A549 (cell line): ENCODE measurements at regions not wholly inside any gene's neighbourhood (a gene's known extent, or its start where the extent isn't known, plus 50 kb on each side); places are given as distances from the start of the nearest gene placed in this dataset.
A peak's percentile ranks its signal among the peaks of the same experiment; 100 is the strongest.

Source experiments
- ATAC-seq, 2 experiments: fragments of 200-7000 bp in 1 of 2; fragments of >200 bp in 1 of 2; cut with Nextera tagmentation in 1 of 2; cut with Tn5 transposase in 1 of 2; 3 replicates each; pipeline versions ENCODE4 v1.8.0 to v1.9.1; 2018 to 2020; ENCODE audit warnings: mild to moderate bottlenecking in 1 of 2, moderate library complexity in 1 of 2
- CTCF ChIA-PET: fragments of 300-600 bp; sonication (Branson Sonifier 250); formaldehyde crosslinking; extraction: SDS; loops from one replicate; lab custom pipeline; 2021; ENCODE audit warnings: antibody characterized with exemption, inconsistent platforms; lab: Yijun Ruan, JAX
- POLR2A ChIA-PET: fragments of 350-600 bp; formaldehyde crosslinking; extraction: SDS; loops from one replicate; lab custom pipeline; 2021; ENCODE audit warnings: antibody characterized with exemption, inconsistent platforms; lab: Yijun Ruan, JAX
- DNase-seq, 2 experiments: peaks; one replicate each; pipeline versions ENCODE4 v3.0.0 to v3.0.0-alpha.2; 2011 to 2016; ENCODE audit warnings: low read depth in 1 of 2, low spot score in 1 of 2
- FAIRE-seq: peaks from 2 replicates; lab custom pipeline; 2011; peaks lifted over from hg19 to GRCh38; lab: Jason Lieb, UNC
- H3K27ac ChIP-seq, 2 experiments: fragments of >200 bp; sonication (Bioruptor Twin); formaldehyde crosslinking; 3 replicates each; pipeline ENCODE4 v1.5.1; 2016 to 2017
- H3K4me1 ChIP-seq: fragments of >200 bp; sonication (Bioruptor Twin); formaldehyde crosslinking; 3 replicates; pipeline ENCODE4 v1.6.1; 2016
- H3K4me2 ChIP-seq: fragments of >200 bp; sonication (Bioruptor Twin); formaldehyde crosslinking; 3 replicates; pipeline ENCODE4 v1.6.1; 2016
- H3K4me3 ChIP-seq: fragments of >200 bp; sonication (Bioruptor Twin); formaldehyde crosslinking; 3 replicates; pipeline ENCODE4 v1.5.1; 2016
- H3K9me3 ChIP-seq: fragments of >200 bp; sonication (Bioruptor Twin); formaldehyde crosslinking; 3 replicates; pipeline ENCODE4 v1.6.1; 2016
- BCL3 ChIP-seq: fragments of >200 bp; sonication (Bioruptor Twin); formaldehyde crosslinking; IDR thresholded peaks from 3 replicates; pipeline ENCODE4 v1.6.1; 2016
- CBX2 ChIP-seq: fragments of 200-600 bp; sonication (generic); IDR thresholded peaks from 2 replicates; pipeline ENCODE4 v1.6.1; 2016; ENCODE audit warnings: low read depth, mild to moderate bottlenecking, borderline replicate concordance
- CBX8 ChIP-seq: fragments of 200-600 bp; sonication (generic); IDR thresholded peaks from 2 replicates; pipeline ENCODE4 v1.6.1; 2016
- CEBPB ChIP-seq, 2 experiments: fragments of >200 bp in 1 of 2; sonication (Bioruptor Twin) in 1 of 2; formaldehyde crosslinking in 1 of 2; IDR thresholded peaks; 2 replicates each; pipeline ENCODE4 v1.6.1; 2012 to 2016
- CHD2 ChIP-seq: fragments of 150-350 bp; IDR thresholded peaks from 2 replicates; pipeline ENCODE4 v1.6.1; 2014; ENCODE audit warnings: low read length; ENCODE audit not compliant: partially characterized antibody
- E2F6 ChIP-seq: IDR thresholded peaks from 2 replicates; pipeline ENCODE4 v1.6.1; 2012; ENCODE audit warnings: low read depth, borderline replicate concordance
- EP300 ChIP-seq, 2 experiments: fragments of >200 bp; sonication (Bioruptor Twin); formaldehyde crosslinking; IDR thresholded peaks; 2 replicates in 1 of 2; 3 replicates in 1 of 2; pipeline ENCODE4 v1.6.1; 2016 to 2017
- ESRRA ChIP-seq: fragments of 150-350 bp; IDR thresholded peaks from 2 replicates; pipeline ENCODE4 v1.6.1; 2014; ENCODE audit warnings: mild to moderate bottlenecking, low read length, borderline replicate concordance
- FOSB ChIP-seq: fragments of 250-450 bp; sonication (Bioruptor Pico); IDR thresholded peaks from 2 replicates; pipeline ENCODE4 v1.5.0; 2020; ENCODE audit warnings: mild to moderate bottlenecking, moderate library complexity
- FOXS1 ChIP-seq: fragments of 250-450 bp; sonication (Bioruptor Pico); IDR thresholded peaks from 2 replicates; pipeline ENCODE4 v1.5.0; 2020; ENCODE audit warnings: mild to moderate bottlenecking, moderate library complexity
- HES2 ChIP-seq: fragments of >200 bp; sonication (Bioruptor Twin); formaldehyde crosslinking; IDR thresholded peaks from 2 replicates; pipeline ENCODE4 v1.6.1; 2016
- HOXB5 ChIP-seq: fragments of 250-450 bp; sonication (Bioruptor Pico); IDR thresholded peaks from 2 replicates; pipeline ENCODE4 v1.5.0; 2020; ENCODE audit warnings: mild to moderate bottlenecking, moderate library complexity
- JUN ChIP-seq, 2 experiments: fragments of >200 bp; sonication (Bioruptor Twin); formaldehyde crosslinking; IDR thresholded peaks; 2 replicates in 1 of 2; 3 replicates in 1 of 2; pipeline ENCODE4 v1.6.1; 2016 to 2017
- JUNB ChIP-seq: fragments of >200 bp; sonication (Bioruptor Twin); formaldehyde crosslinking; IDR thresholded peaks from 2 replicates; pipeline ENCODE4 v1.6.1; 2016
- KDM1A ChIP-seq: fragments of 200-600 bp; sonication (generic); IDR thresholded peaks from 2 replicates; pipeline ENCODE4 v1.6.1; 2016; ENCODE audit warnings: low read depth, mild to moderate bottlenecking
- KDM5A ChIP-seq: fragments of 200-600 bp; sonication (generic); IDR thresholded peaks from 2 replicates; pipeline ENCODE4 v1.6.1; 2016; ENCODE audit warnings: antibody characterized with exemption, mild to moderate bottlenecking
- MAFK ChIP-seq: fragments of 450-650 bp; IDR thresholded peaks from 2 replicates; pipeline ENCODE4 v1.6.1; 2014; ENCODE audit not compliant: partially characterized antibody
- MYC ChIP-seq: IDR thresholded peaks from 2 replicates; pipeline ENCODE4 v1.6.1; 2012; ENCODE audit warnings: mild to moderate bottlenecking, inconsistent platforms, low read length, improper control_type of control experiment, borderline replicate concordance
- NFE2L2 ChIP-seq: fragments of 150-350 bp; conservative IDR thresholded peaks from 2 replicates; pipeline ENCODE4 v1.6.1; 2014; ENCODE audit warnings: low read length
- NPAS2 ChIP-seq: fragments of 250-450 bp; sonication (Bioruptor Pico); IDR thresholded peaks from 2 replicates; pipeline ENCODE4 v1.8.0; 2022; ENCODE audit warnings: mild to moderate bottlenecking, moderate library complexity, borderline replicate concordance
- NR3C1 ChIP-seq: fragments of >200 bp; sonication (Bioruptor Twin); formaldehyde crosslinking; IDR thresholded peaks from 3 replicates; pipeline ENCODE4 v1.6.1; 2017
- PBX3 ChIP-seq: IDR thresholded peaks from 2 replicates; pipeline ENCODE4 v1.6.1; 2012
- RAD21 ChIP-seq, 2 experiments: fragments of >200 bp in 1 of 2; sonication (Bioruptor Twin) in 1 of 2; formaldehyde crosslinking in 1 of 2; IDR thresholded peaks in 1 of 2; conservative IDR thresholded peaks in 1 of 2; 2 replicates in 1 of 2; 3 replicates in 1 of 2; pipeline ENCODE4 v1.6.1; 2012 to 2018; ENCODE audit warnings: inconsistent platforms in 1 of 2
- REST ChIP-seq: fragments of 200-600 bp; sonication (generic); IDR thresholded peaks from 2 replicates; pipeline ENCODE4 v1.6.1; 2016; ENCODE audit warnings: antibody characterized with exemption, mild to moderate bottlenecking, moderate library complexity
- SMC3 ChIP-seq: fragments of >200 bp; sonication (Bioruptor Twin); formaldehyde crosslinking; IDR thresholded peaks from 3 replicates; pipeline ENCODE4 v1.6.1; 2018; ENCODE audit warnings: inconsistent platforms
- TFCP2L1 ChIP-seq: fragments of 250-450 bp; sonication (Bioruptor Pico); IDR thresholded peaks from 2 replicates; pipeline ENCODE4 v1.5.0; 2021; ENCODE audit warnings: mild to moderate bottlenecking
- ZFP36 ChIP-seq: fragments of 450-650 bp; IDR thresholded peaks from 2 replicates; pipeline ENCODE4 v1.6.1; 2014; ENCODE audit warnings: borderline replicate concordance; ENCODE audit not compliant: partially characterized antibody
- ZNF302 ChIP-seq: fragments of 250-450 bp; sonication (Bioruptor Pico); IDR thresholded peaks from 2 replicates; pipeline ENCODE4 v1.9.0; 2021; ENCODE audit warnings: inconsistent platforms, mild to moderate bottlenecking, moderate library complexity
- WGBS: methylation state at CpG from one replicate; pipeline ENCODE4 v1.1.6; 2017; ENCODE audit errors: missing lambda C conversion rate; 5-methylcytosine and 5-hydroxymethylcytosine counted together

GRCh38 chr9:105187781-105188180 lies 56.7 kb upstream of the SLC44A1 start (continued):
- TF ChIP-seq NR3C1 (no peak), CBX2 (no peak), HES2 (peak; percentile 75), CEBPB (IDR thresholded peaks at IDR 0.05) (peak; percentile 80 to 92), EP300 (IDR thresholded peaks at IDR 0.05) (peak; percentile 37 to 65; a peak in 3 of 5 replicates), NFE2L2 (no peak), JUN (IDR thresholded peaks at IDR 0.05) (peak; percentile 76 to 85; a peak in 4 of 5 replicates), KDM5A (no peak), CBX8 (no peak), PBX3 (peak; percentile 30; the same call in 1 of the 2 replicates), FOXS1 (CRISPR knock-in tag) (no peak), NPAS2 (no peak), TFCP2L1 (CRISPR knock-in tag) (no peak), SMC3 (0 out of 3 replicates have a peak, but pooled peaks have one; percentile 29)

- 91% methylated on average over 1 of the region's 1 CpG for WGBS
- no peak for ATAC-seq
- DNase-seq = peak in 1 of 2 experiments; percentile 27
- peaks cover 7% of the 10 kb centered on the region; the same call in 1 of the 3 replicates for H3K9me3 ChIP-seq
- H3K4me1 ChIP-seq = peaks cover 44% of the 10 kb centered on the region
- peak overlapping the region; percentile 75 to 90 for H3K27ac ChIP-seq
- FAIRE-seq = no peak
- no peak overlapping the region for H3K4me3 ChIP-seq
- CTCF ChIA-PET = interaction anchor here (0.7 to 2.6 kb wide), 6 partner anchors 29 to 325 kb away, joined by 3 to 10 read pairs (median 3); no protein-coding TSS in a partner anchor
- POLR2A ChIA-PET = interaction anchor here (1.8 kb wide), 1 partner anchor 56 kb away, joined by 7 read pairs; the partner anchor contains the start of gene SLC44A1
- H3K4me2 ChIP-seq = no peak overlapping the region
- peak; percentile 12 to 28; a peak in 1 of 5 replicates for TF ChIP-seq RAD21 (conservative IDR thresholded peaks at IDR 0.05 in 1 of 2, IDR thresholded peaks at IDR 0.05 in 1 of 2)
- TF ChIP-seq KDM5A = no peak
- TF ChIP-seq CHD2 = no peak
- TF ChIP-seq ZNF302 (CRISPR knock-in tag) = no peak
- no peak for TF ChIP-seq JUN (IDR thresholded peaks at IDR 0.05)
Observed at GRCh38 chr9:105188746-105189145, 55.7 kb upstream of the SLC44A1 start.

- H3K4me3 ChIP-seq = no peak overlapping the region
- H3K4me2 ChIP-seq = peak overlapping the region; percentile 68
- FAIRE-seq = no peak
- peak; percentile 74 to 85 for ATAC-seq
- peaks cover 44% of the 10 kb centered on the region for H3K4me1 ChIP-seq
- 39% methylated on average over 10 of the region's 10 CpGs for WGBS
- ChIA-PET POLR2A (interaction anchor here (0.8 to 2.3 kb wide), 3 partner anchors 21 to 53 kb away, joined by 4 to 17 read pairs (median 5); partner anchors contain the start of gene SLC44A1), CTCF (interaction anchor here (0.6 to 1.0 kb wide), 2 partner anchors 31 to 36 kb away, joined by 3 read pairs; no protein-coding TSS in a partner anchor)
- peaks cover 7% of the 10 kb centered on the region; the same call in 1 of the 3 replicates for H3K9me3 ChIP-seq
- peak; percentile 64 to 89 for DNase-seq
- H3K27ac ChIP-seq = peak overlapping the region; percentile 82 to 90
- TF ChIP-seq KDM1A (no peak), MAFK (peak; percentile 20), FOSB (CRISPR knock-in tag) (no peak), ZFP36 (no peak), BCL3 (peak; percentile 80; the same call in 2 of the 3 replicates), ESRRA (peak; percentile 92), REST (no peak), E2F6 (no peak), ZNF302 (CRISPR knock-in tag) (no peak), CEBPB (IDR thresholded peaks at IDR 0.05) (peak; percentile 96 to 98), JUNB (peak; percentile 90), EP300 (IDR thresholded peaks at IDR 0.05) (peak; percentile 89 to 90; a peak in 4 of 5 replicates), MYC (no peak), SMC3 (peak; percentile 44; the same call in 2 of the 3 replicates), HOXB5 (CRISPR knock-in tag) (no peak)
Observed at GRCh38 chr9:105191508-105192121, 52.8 kb upstream of the SLC44A1 start.
